ENCODE measurements at regions not wholly inside any gene's neighbourhood (a gene's known extent, or its start where the extent isn't known, plus 50 kb on each side); places are given as distances from the start of the nearest gene placed in this dataset.
"Not testable (repeated sequence)": the region's sequence is repeated elsewhere in the genome, so short reads cannot be mapped to it uniquely, and the experiment has no call there.

- no peak overlapping the region for H3K4me3 ChIP-seq (ENCODE audit: low read length in 2 of 2)
- H3K4me1 ChIP-seq (ENCODE audit: control insufficient read depth in 1 of 2, insufficient read depth in 2 of 2, low read length in 2 of 2): no peaks in the 10 kb centered on the region
- intact Hi-C loops (cut with DNase I): loop anchor here (5.0 kb wide), 2 partner anchors 67 to 72 kb away; partner anchors contain the start of gene KLF15 (in 1 of the 2)
- DNase-seq: no peak
- H3K36me3 ChIP-seq (ENCODE audit: control insufficient read depth in 1 of 2, insufficient read depth in 2 of 2, low read length in 1 of 2): no peaks in the 10 kb centered on the region
- 95 to 97% methylated on average over 2 of the region's 2 CpGs for WGBS, 2 donors
- H3K27ac ChIP-seq (ENCODE audit: low read depth in 1 of 2, low read length in 2 of 2): no peak overlapping the region
- H3K9me3 ChIP-seq (ENCODE audit: control insufficient read depth, low read length): no peaks in the 10 kb centered on the region
- no peak for ATAC-seq (ENCODE audit: low FRiP score)
- H3K27me3 ChIP-seq (ENCODE audit: control insufficient read depth in 1 of 2, insufficient read depth in 2 of 2, low read length in 1 of 2): no peaks in the 10 kb centered on the region
Observed at GRCh38 chr3:126285369-126285768, 71.8 kb downstream of the KLF15 start.

GRCh38 chr3:126284258-126284904 is 72.8 kb downstream of the KLF15 start:
- intact Hi-C loops (cut with DNase I): no loop called here
- 81 to 91% methylated on average over 9 of the region's 9 CpGs for WGBS, 2 donors
- no peak overlapping the region for H3K27ac ChIP-seq (ENCODE audit: low read depth in 1 of 2, low read length in 2 of 2)
- H3K27me3 ChIP-seq (ENCODE audit: control insufficient read depth in 1 of 2, insufficient read depth in 2 of 2, low read length in 1 of 2): no peaks in the 10 kb centered on the region
- ATAC-seq (ENCODE audit: low FRiP score): no peak
- no peaks in the 10 kb centered on the region for H3K9me3 ChIP-seq (ENCODE audit: control insufficient read depth, low read length)
- H3K36me3 ChIP-seq (ENCODE audit: control insufficient read depth in 1 of 2, insufficient read depth in 2 of 2, low read length in 1 of 2): no peaks in the 10 kb centered on the region
- H3K4me1 ChIP-seq (ENCODE audit: control insufficient read depth in 1 of 2, insufficient read depth in 2 of 2, low read length in 2 of 2): no peaks in the 10 kb centered on the region
- no peak overlapping the region for H3K4me3 ChIP-seq (ENCODE audit: low read length in 2 of 2)
- DNase-seq: no peak

GRCh38 chr3:126283651-126284050 is 73.6 kb downstream of the KLF15 start:
- H3K27me3 ChIP-seq (ENCODE audit: control insufficient read depth in 1 of 2, insufficient read depth in 2 of 2, low read length in 1 of 2); ATAC-seq (ENCODE audit: low FRiP score); H3K4me3 ChIP-seq (ENCODE audit: low read length in 2 of 2); DNase-seq; intact Hi-C loops (cut with DNase I); H3K9me3 ChIP-seq (ENCODE audit: control insufficient read depth, low read length); H3K27ac ChIP-seq (ENCODE audit: low read depth in 1 of 2, low read length in 2 of 2); H3K36me3 ChIP-seq (ENCODE audit: control insufficient read depth in 1 of 2, insufficient read depth in 2 of 2, low read length in 1 of 2); H3K4me1 ChIP-seq (ENCODE audit: control insufficient read depth in 1 of 2, insufficient read depth in 2 of 2, low read length in 2 of 2): not testable (repeated sequence)
- WGBS, 2 donors: 84% methylated on average over 2 of the region's 2 CpGs

DNA sequence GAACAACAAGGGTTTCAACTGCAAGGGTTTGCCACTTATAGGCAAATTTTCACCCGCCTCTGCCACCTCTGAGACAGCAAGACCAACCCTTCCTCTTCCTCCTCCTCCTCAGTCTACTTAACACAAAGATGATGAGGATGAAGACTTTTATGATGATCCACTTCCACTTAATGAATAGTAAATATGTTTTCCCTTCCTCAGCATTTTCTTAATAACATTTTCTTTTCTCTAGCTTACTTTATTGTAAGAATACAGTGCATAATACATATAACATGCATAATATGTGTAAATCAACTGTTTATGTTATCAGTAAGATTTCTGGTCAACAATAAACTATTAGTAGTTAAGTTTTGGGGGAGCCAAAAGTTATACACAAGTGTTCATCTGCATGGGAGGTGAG is 77.4 kb downstream of the KLF15 start:
- intact Hi-C loops (cut with DNase I): no loop called here
- ATAC-seq (ENCODE audit: low FRiP score): no peak
- WGBS, 2 donors: 93 to 95% methylated on average over 1 of the region's 1 CpG
- no peak for DNase-seq
- H3K27ac ChIP-seq (ENCODE audit: low read depth in 1 of 2, low read length in 2 of 2): no peak overlapping the region
- H3K4me1 ChIP-seq (ENCODE audit: control insufficient read depth in 1 of 2, insufficient read depth in 2 of 2, low read length in 2 of 2): no peaks in the 10 kb centered on the region
- no peak overlapping the region for H3K4me3 ChIP-seq (ENCODE audit: low read length in 2 of 2)
- no peaks in the 10 kb centered on the region for H3K27me3 ChIP-seq (ENCODE audit: control insufficient read depth in 1 of 2, insufficient read depth in 2 of 2, low read length in 1 of 2)
- H3K36me3 ChIP-seq (ENCODE audit: control insufficient read depth in 1 of 2, insufficient read depth in 2 of 2, low read length in 1 of 2): no peaks in the 10 kb centered on the region
- H3K9me3 ChIP-seq (ENCODE audit: control insufficient read depth, low read length): no peaks in the 10 kb centered on the region

- WGBS, 2 donors: 89 to 90% methylated on average over 8 of the region's 8 CpGs
- H3K27me3 ChIP-seq (ENCODE audit: control insufficient read depth in 1 of 2, insufficient read depth in 2 of 2, low read length in 1 of 2): no peaks in the 10 kb centered on the region
- no peaks in the 10 kb centered on the region for H3K36me3 ChIP-seq (ENCODE audit: control insufficient read depth in 1 of 2, insufficient read depth in 2 of 2, low read length in 1 of 2)
- intact Hi-C loops (cut with DNase I): no loop called here
- ATAC-seq (ENCODE audit: low FRiP score) (peak; percentile 48), DNase-seq (no peak)
- H3K4me3 ChIP-seq (ENCODE audit: low read length in 2 of 2): no peak overlapping the region
- no peak overlapping the region for H3K27ac ChIP-seq (ENCODE audit: low read depth in 1 of 2, low read length in 2 of 2)
- H3K4me1 ChIP-seq (ENCODE audit: control insufficient read depth in 1 of 2, insufficient read depth in 2 of 2, low read length in 2 of 2): no peaks in the 10 kb centered on the region
- no peaks in the 10 kb centered on the region for H3K9me3 ChIP-seq (ENCODE audit: control insufficient read depth, low read length)
Observed at GRCh38 chr3:126277629-126278378, 79.4 kb downstream of the KLF15 start.

DNA sequence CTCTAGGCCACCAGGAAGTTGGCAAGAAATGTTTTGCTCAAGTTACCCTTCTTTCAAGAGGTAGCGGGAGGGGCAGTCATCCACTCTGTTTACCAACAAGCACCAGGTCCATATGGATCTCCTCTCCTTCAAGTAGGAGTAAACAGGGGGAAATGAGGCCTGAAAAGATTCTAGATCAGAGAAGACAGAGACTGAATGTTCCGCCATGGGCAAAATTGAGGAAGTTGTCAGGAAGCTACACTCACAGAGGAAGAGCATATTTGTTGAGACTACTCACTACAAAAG is 81.6 kb downstream of the KLF15 start:
- no peaks in the 10 kb centered on the region for H3K36me3 ChIP-seq (ENCODE audit: control insufficient read depth in 1 of 2, insufficient read depth in 2 of 2, low read length in 1 of 2)
- H3K27me3 ChIP-seq (ENCODE audit: control insufficient read depth in 1 of 2, insufficient read depth in 2 of 2, low read length in 1 of 2): no peaks in the 10 kb centered on the region
- ATAC-seq (ENCODE audit: low FRiP score): no peak
- H3K4me3 ChIP-seq (ENCODE audit: low read length in 2 of 2): no peak overlapping the region
- H3K9me3 ChIP-seq (ENCODE audit: control insufficient read depth, low read length): no peaks in the 10 kb centered on the region
- DNase-seq: no peak
- intact Hi-C loops (cut with DNase I): no loop called here
- no peaks in the 10 kb centered on the region for H3K4me1 ChIP-seq (ENCODE audit: control insufficient read depth in 1 of 2, insufficient read depth in 2 of 2, low read length in 2 of 2)
- 95 to 100% methylated on average over 2 of the region's 2 CpGs for WGBS, 2 donors
- no peak overlapping the region for H3K27ac ChIP-seq (ENCODE audit: low read depth in 1 of 2, low read length in 2 of 2)

- no peaks in the 10 kb centered on the region for H3K36me3 ChIP-seq (ENCODE audit: control insufficient read depth in 1 of 2, insufficient read depth in 2 of 2, low read length in 1 of 2)
- DNase-seq (no peak), ATAC-seq (ENCODE audit: low FRiP score) (no peak)
- 96% methylated on average over 10 of the region's 10 CpGs for WGBS, 2 donors
- H3K4me1 ChIP-seq (ENCODE audit: control insufficient read depth in 1 of 2, insufficient read depth in 2 of 2, low read length in 2 of 2): no peaks in the 10 kb centered on the region
- no peak overlapping the region for H3K4me3 ChIP-seq (ENCODE audit: low read length in 2 of 2)
- no peaks in the 10 kb centered on the region for H3K27me3 ChIP-seq (ENCODE audit: control insufficient read depth in 1 of 2, insufficient read depth in 2 of 2, low read length in 1 of 2)
- intact Hi-C loops (cut with DNase I): no loop called here
- H3K9me3 ChIP-seq (ENCODE audit: control insufficient read depth, low read length): no peaks in the 10 kb centered on the region
- no peak overlapping the region for H3K27ac ChIP-seq (ENCODE audit: low read depth in 1 of 2, low read length in 2 of 2)
Observed at GRCh38 chr3:126274735-126275619, 82.2 kb downstream of the KLF15 start.

- DNase-seq (peak; percentile 86 to 94), ATAC-seq (ENCODE audit: low FRiP score) (peak; percentile 74)
- Histone ChIP-seq H3K4me3 (ENCODE audit: low read length in 2 of 2) (no peak overlapping the region), H3K36me3 (ENCODE audit: control insufficient read depth in 1 of 2, insufficient read depth in 2 of 2, low read length in 1 of 2) (no peaks in the 10 kb centered on the region), H3K4me1 (ENCODE audit: control insufficient read depth in 1 of 2, insufficient read depth in 2 of 2, low read length in 2 of 2) (no peaks in the 10 kb centered on the region), H3K9me3 (ENCODE audit: control insufficient read depth, low read length) (no peaks in the 10 kb centered on the region), H3K27me3 (ENCODE audit: control insufficient read depth in 1 of 2, insufficient read depth in 2 of 2, low read length in 1 of 2) (no peaks in the 10 kb centered on the region), H3K27ac (ENCODE audit: low read depth in 1 of 2, low read length in 2 of 2) (peak overlapping the region; percentile 80 to 84)
- WGBS, 2 donors: 4 to 7% methylated on average over 9 of the region's 9 CpGs
- intact Hi-C loops (cut with DNase I): loop anchor here in 1 of 2 donors (1.0 kb wide), 1 partner anchor 86 kb away; no protein-coding TSS in a partner anchor
Observed at GRCh38 chr3:126270145-126270811, 86.9 kb downstream of the KLF15 start.

Measured in aorta (tissue), 5 donors.